DOHH2 (cell line): ENCODE measurements at regions not wholly inside any gene's neighbourhood (a gene's known extent, or its start where the extent isn't known, plus 50 kb on each side); places are given as distances from the start of the nearest gene placed in this dataset.

Source experiments
- H3F3A ChIP-seq: fragments of 200-600 bp; sonication (generic), shearing (Covaris generic); 2 replicates; pipeline ENCODE4 v1.6.0; 2016; ENCODE audit warnings: antibody characterized with exemption, mild to moderate bottlenecking; ENCODE audit not compliant: control insufficient read depth, insufficient read depth
- H3K27ac ChIP-seq: fragments of 200-600 bp; sonication (generic); 2 replicates; pipeline ENCODE4 v1.5.1; 2014; ENCODE audit warnings: low read depth, mild to moderate bottlenecking, low read length, moderate library complexity
- H3K27me3 ChIP-seq: fragments of 200-600 bp; sonication (generic); 2 replicates; pipeline ENCODE4 v1.6.1; 2014; ENCODE audit warnings: mild to moderate bottlenecking, low read length, mixed read lengths; ENCODE audit not compliant: control insufficient read depth
- H3K36me3 ChIP-seq: fragments of 200-600 bp; sonication (generic); 2 replicates; pipeline ENCODE4 v1.6.1; 2014; ENCODE audit warnings: mild to moderate bottlenecking, low read length, moderate library complexity, mixed read lengths; ENCODE audit not compliant: control insufficient read depth
- H3K4me1 ChIP-seq: fragments of 200-600 bp; sonication (generic); 2 replicates; pipeline ENCODE4 v1.6.1; 2014; ENCODE audit warnings: mild to moderate bottlenecking, low read length, mixed read lengths; ENCODE audit not compliant: control insufficient read depth
- H3K4me2 ChIP-seq: fragments of 200-600 bp; sonication (generic); 2 replicates; pipeline ENCODE4 v1.6.0; 2014; ENCODE audit warnings: mild to moderate bottlenecking, low read length, moderate library complexity
- H3K4me3 ChIP-seq: fragments of 200-600 bp; sonication (generic); 2 replicates; pipeline ENCODE4 v1.5.1; 2014; ENCODE audit warnings: mild to moderate bottlenecking, low read length, mixed read lengths
- H3K79me2 ChIP-seq: fragments of 200-600 bp; sonication (generic); 2 replicates; pipeline ENCODE4 v1.6.1; 2014; ENCODE audit warnings: mild to moderate bottlenecking, low read length, mixed read lengths; ENCODE audit not compliant: control insufficient read depth
- H3K9me2 ChIP-seq: fragments of 200-600 bp; sonication (generic); replicated peaks from 2 replicates; pipeline ENCODE4 v1.6.1; 2014; ENCODE audit warnings: mild to moderate bottlenecking, low read length, mixed read lengths; ENCODE audit not compliant: control insufficient read depth
- H3K9me3 ChIP-seq: fragments of 200-600 bp; sonication (generic); 2 replicates; pipeline ENCODE4 v1.6.1; 2014; ENCODE audit warnings: antibody characterized with exemption, low read length, mixed read lengths; ENCODE audit not compliant: control insufficient read depth, insufficient read depth
- H4K20me1 ChIP-seq: fragments of 200-600 bp; sonication (generic); 2 replicates; pipeline ENCODE4 v1.6.0; 2014; ENCODE audit warnings: low read depth, mild to moderate bottlenecking, antibody characterized with exemption, low read length, moderate library complexity; ENCODE audit not compliant: control insufficient read depth, insufficient read depth
- EZH2phosphoT487 ChIP-seq: fragments of 200-600 bp; sonication (generic); IDR thresholded peaks from 2 replicates; pipeline ENCODE4 v1.6.1; 2017; ENCODE audit warnings: borderline replicate concordance, mild to moderate bottlenecking, antibody characterized with exemption, low read length, moderate library complexity, mixed read lengths
- TF ChIP-seq, protein P1 (sequence below): fragments of 200-600 bp; sonication (generic); IDR thresholded peaks from one replicate; pipeline ENCODE4 v1.5.1; 2014; ENCODE audit warnings: antibody characterized with exemption, mild to moderate bottlenecking, low read depth, low read length; ENCODE audit not compliant: poor library complexity, severe bottlenecking

DNA sequence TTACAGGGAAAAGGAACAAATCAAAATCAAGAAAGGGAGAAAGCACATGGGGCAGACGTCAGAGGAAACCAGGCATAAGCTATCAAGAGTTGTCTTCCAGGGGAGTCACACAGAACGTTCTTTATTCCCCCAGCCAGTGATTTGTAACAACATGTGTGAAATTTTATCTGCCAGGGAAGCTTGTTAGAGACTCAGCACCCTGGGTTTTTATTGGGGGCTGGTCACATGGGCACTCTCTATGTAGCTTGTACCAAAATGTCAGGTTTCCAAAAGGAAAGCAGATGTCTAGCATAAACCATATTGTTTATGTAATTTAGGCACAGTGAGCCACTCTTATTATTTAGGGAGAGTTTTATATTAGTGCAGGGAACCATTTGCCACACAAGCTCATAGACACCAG, 440.4 kb upstream of the DCN start:
- H3K9me3 ChIP-seq = no peaks in the 10 kb centered on the region
- H3K27me3 ChIP-seq = no peaks in the 10 kb centered on the region
- H3K4me1 ChIP-seq = no peaks in the 10 kb centered on the region
- no peak overlapping the region for H3K4me2 ChIP-seq
- TF ChIP-seq, protein P1, sequence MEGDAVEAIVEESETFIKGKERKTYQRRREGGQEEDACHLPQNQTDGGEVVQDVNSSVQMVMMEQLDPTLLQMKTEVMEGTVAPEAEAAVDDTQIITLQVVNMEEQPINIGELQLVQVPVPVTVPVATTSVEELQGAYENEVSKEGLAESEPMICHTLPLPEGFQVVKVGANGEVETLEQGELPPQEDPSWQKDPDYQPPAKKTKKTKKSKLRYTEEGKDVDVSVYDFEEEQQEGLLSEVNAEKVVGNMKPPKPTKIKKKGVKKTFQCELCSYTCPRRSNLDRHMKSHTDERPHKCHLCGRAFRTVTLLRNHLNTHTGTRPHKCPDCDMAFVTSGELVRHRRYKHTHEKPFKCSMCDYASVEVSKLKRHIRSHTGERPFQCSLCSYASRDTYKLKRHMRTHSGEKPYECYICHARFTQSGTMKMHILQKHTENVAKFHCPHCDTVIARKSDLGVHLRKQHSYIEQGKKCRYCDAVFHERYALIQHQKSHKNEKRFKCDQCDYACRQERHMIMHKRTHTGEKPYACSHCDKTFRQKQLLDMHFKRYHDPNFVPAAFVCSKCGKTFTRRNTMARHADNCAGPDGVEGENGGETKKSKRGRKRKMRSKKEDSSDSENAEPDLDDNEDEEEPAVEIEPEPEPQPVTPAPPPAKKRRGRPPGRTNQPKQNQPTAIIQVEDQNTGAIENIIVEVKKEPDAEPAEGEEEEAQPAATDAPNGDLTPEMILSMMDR = no peak
- no peak for TF ChIP-seq EZH2phosphoT487
- H3K79me2 ChIP-seq = no peaks in the 10 kb centered on the region
- no peaks in the 10 kb centered on the region for H3K9me2 ChIP-seq
- no peaks in the 10 kb centered on the region for H3F3A ChIP-seq
- H3K27ac ChIP-seq = no peak overlapping the region
- no peak overlapping the region for H3K4me3 ChIP-seq
- H4K20me1 ChIP-seq = no peaks in the 10 kb centered on the region
- no peaks in the 10 kb centered on the region for H3K36me3 ChIP-seq

DNA sequence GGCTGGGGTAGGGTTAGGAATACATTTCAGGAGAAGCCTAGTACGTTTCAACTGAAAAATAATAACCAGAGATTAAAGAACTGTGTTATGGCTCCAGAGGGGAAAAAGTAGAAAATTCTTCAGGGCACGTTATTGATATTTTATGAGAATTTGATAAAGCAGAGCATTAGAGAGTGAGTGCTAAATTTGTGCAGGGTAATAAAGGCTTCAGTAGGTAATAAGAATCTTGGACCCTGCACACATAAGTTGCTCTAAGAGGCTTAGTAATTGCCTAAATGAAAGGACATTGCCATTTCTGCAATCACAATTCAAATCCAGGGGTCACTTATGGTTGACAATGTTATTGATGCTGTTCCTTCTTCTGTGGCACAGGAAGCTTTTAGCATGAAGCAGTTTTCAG, 439.4 kb upstream of the DCN start:
- H3K36me3 ChIP-seq = no peaks in the 10 kb centered on the region
- H4K20me1 ChIP-seq = no peaks in the 10 kb centered on the region
- TF ChIP-seq, protein P1 = no peak
- no peaks in the 10 kb centered on the region for H3K4me1 ChIP-seq
- no peaks in the 10 kb centered on the region for H3K27me3 ChIP-seq
- no peak overlapping the region for H3K4me3 ChIP-seq
- no peaks in the 10 kb centered on the region for H3K9me2 ChIP-seq
- no peak overlapping the region for H3K27ac ChIP-seq
- H3K79me2 ChIP-seq = no peaks in the 10 kb centered on the region
- H3K9me3 ChIP-seq = no peaks in the 10 kb centered on the region
- H3K4me2 ChIP-seq = no peak overlapping the region
- H3F3A ChIP-seq = no peaks in the 10 kb centered on the region

- H3K79me2 ChIP-seq = no peaks in the 10 kb centered on the region
- H3K4me1 ChIP-seq = no peaks in the 10 kb centered on the region
- H3K36me3 ChIP-seq = no peaks in the 10 kb centered on the region
- H3F3A ChIP-seq = no peaks in the 10 kb centered on the region
- no peak overlapping the region for H3K27ac ChIP-seq
- H3K9me2 ChIP-seq = no peaks in the 10 kb centered on the region
- no peaks in the 10 kb centered on the region for H4K20me1 ChIP-seq
- no peak overlapping the region for H3K4me3 ChIP-seq
- no peaks in the 10 kb centered on the region for H3K27me3 ChIP-seq
- no peak for TF ChIP-seq EZH2phosphoT487
- TF ChIP-seq, protein P1 = no peak
- H3K4me2 ChIP-seq = no peak overlapping the region
- no peaks in the 10 kb centered on the region for H3K9me3 ChIP-seq
Measured at GRCh38 chr12:91620992-91621391, 438.4 kb upstream of the DCN start.

DNA sequence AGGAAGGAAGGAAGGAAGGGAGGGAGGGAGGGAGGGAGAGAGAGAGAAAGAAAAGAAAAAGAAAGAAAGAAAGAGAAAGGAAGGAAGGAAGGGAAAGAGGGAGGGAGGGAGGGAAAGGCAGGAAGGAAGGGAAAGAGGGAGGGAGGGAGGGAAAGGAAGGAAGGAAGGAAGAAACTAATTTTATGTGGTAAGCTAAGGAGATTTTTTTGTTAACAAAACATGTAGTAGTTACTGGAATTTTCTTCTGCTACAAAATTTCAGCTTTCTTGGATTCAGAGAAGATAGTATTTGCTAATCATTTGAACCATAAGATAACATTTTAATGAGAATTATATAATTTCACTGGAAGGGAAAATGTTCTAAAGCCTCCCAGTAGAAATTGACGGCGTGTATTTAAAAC, 437.8 kb upstream of the DCN start:
- Histone ChIP-seq H3K79me2 (no peaks in the 10 kb centered on the region), H3K36me3 (no peaks in the 10 kb centered on the region), H4K20me1 (no peaks in the 10 kb centered on the region), H3K9me2 (no peaks in the 10 kb centered on the region), H3K9me3 (no peaks in the 10 kb centered on the region), H3K4me3 (no peak overlapping the region), H3K27ac (no peak overlapping the region), H3K27me3 (no peaks in the 10 kb centered on the region), H3K4me1 (no peaks in the 10 kb centered on the region), H3F3A (no peaks in the 10 kb centered on the region), H3K4me2 (no peak overlapping the region)
- TF ChIP-seq, protein P1 = no peak
- TF ChIP-seq EZH2phosphoT487 = no peak
